ENCODE measurements at regions not wholly inside any gene's neighbourhood (a gene's known extent, or its start where the extent isn't known, plus 50 kb on each side); places are given as distances from the start of the nearest gene placed in this dataset.

- DNase-seq = no peak
Observed at GRCh38 chr15:100703032-100703578, 100.7 kb downstream of the ASB7 start.

GRCh38 chr15:100703671-100704070, 101.3 kb downstream of the ASB7 start:
- no peak for DNase-seq

GRCh38 chr15:100704281-100705055, 102.1 kb downstream of the ASB7 start:
- no peak for DNase-seq

DNA sequence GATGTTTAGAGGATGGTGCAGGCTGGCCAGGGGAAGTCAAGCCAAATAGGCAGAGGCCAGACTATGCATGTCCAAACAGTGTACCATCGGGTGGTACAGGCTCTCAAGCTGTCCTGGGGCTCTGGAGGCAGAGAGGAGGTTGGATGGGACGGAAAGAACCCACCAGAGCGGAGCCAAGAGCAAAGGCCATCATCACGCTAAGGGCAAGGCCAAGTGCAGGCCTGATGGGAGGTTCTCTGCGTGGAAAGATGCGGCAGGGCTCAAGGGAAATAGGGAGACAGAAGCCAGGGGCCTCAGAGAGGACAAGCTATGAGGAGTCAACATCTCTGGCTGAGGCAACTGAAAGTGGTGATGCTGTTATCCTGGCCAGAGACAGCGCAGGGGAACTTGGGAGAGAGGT, 102.7 kb downstream of the ASB7 start:
- no peak for DNase-seq

- DNase-seq = no peak
Observed at GRCh38 chr15:100705841-100706240, 103.5 kb downstream of the ASB7 start.

DNA sequence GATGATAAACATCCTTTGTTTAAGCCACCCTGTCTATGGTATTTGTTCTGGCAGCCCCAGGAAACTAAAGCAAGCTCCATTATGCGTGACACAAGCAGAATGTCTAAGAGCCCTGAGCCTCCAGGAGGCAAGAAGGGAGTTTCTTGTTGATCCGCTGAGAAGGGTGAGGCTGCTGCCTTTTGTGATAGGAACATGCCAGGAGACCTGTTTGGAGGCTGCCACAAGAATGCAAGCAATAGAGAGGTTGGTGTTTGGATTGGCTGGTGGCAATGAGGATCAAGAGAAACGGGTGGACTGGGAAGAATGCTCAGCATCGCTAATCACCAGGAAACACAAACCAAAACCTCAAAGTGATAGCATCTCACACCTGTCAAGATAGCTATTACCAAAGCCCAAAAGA, 104.8 kb downstream of the ASB7 start:
- no peak for DNase-seq

DNA sequence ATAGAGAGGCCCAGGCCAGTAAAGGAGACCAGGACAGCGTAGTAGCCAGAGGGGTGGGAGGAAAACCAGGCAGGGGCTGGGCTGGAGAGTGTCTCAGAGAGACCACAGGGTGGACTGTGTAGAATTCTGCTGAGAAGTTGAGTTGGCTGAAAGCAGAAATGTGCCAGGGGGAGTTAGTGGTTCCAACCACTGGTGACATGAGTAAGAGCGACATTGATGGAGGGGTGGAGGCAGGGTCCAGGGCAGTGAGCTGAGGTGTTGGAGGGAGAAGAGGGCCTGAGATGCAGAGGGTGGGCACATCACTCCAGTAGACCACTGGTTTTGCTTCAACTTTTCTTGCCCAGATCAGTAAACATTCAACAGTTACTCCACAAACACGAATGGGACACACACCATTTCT, 106.5 kb downstream of the ASB7 start:
- no peak for DNase-seq

GRCh38 chr15:100710222-100710621, 107.8 kb downstream of the ASB7 start:
- DNase-seq = no peak

GRCh38 chr15:100710744-100711515, 108.5 kb downstream of the ASB7 start:
- no peak for DNase-seq

DNA sequence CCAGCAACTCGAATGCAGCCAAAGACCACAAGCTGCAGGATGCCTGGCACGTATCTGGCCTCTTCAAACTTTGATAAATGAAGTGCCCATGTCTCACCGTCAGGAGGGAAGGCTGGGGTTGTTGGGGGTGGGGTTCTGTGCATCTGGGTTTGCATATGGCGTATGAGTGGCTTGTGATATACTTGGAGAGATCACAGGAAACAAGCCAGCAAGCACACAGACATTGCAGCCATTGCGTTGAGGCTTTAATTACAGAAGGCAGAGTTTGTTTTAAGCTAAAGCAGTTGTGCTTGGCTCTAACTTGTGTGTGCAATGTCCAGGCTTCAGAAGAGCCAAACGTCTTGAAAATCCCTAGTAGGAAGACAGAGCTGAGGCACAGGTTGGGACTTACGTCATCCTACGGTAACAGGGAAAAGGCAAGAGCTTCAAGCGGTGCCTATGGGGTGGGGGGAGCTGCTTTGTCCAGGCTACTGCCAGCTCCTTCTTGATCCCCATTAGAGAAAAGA, 109.2 kb downstream of the ASB7 start:
- DNase-seq = no peak

GRCh38 chr15:100712226-100712625, 109.8 kb downstream of the ASB7 start:
- no peak for DNase-seq

DNA sequence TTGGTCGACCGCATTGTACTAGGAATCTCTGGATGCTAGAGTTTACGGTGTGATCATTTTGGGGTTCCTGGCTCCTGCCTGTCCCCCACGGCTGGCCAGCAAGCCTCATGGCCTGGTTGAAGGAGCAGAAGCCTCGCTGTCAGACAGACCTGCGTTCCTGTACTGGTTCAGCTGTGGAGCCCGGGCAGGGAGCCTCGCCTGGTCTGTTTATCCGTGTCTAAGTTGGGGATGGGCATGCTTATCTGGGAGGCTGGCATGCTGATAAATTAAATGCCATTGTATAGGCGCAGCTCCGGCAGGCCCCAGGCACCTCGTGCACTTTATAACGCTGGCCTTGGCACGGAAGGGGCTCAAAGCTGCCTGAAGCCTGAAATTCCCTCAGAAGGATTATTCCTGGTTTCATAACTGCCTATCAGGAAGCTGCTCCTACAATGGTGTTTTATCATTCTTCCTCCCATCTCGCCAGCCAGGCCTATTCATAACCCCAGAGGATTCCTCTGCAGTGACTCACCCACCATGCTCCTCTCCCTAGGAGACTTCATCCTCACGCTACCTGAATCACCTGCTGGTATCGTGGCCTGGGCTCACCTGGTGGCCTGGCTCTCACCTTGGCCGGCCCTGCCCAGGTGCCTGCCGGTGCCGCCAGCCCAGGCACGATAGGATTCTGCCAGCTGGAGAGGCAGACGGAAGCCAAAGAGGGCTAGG, 110.9 kb downstream of the ASB7 start:
- no peak for DNase-seq

GRCh38 chr15:100714034-100714748, 111.8 kb downstream of the ASB7 start:
- no peak for DNase-seq

DNA sequence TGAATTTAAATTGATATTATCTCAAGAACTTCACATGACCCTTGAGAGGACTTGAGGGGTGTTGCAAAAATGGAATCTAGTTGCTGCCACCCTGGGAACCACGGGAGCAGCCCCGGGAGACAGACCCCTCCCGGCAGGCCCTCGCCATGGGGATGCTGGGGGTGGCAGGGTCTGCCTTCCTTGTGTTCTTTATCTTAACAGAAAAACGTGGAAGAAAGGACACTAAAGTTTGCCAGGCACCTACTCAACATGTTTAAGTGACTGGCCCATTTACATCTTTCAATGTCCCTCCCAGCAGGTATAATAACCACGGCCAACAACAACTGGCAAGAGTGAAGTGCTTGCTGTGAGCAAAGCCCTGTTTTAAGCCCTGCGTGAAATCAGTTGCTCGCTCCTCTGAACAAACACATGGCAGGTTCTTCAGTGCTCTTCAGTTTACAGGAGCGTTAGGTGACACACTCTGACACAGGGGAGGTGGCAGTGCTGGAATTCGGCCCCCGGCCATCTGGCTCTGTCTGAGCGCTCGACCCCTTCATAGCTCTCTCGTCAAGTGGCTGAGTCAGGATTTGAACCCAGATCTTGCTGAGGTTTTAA, 112.5 kb downstream of the ASB7 start:
- no peak for DNase-seq

- DNase-seq = no peak
Observed at GRCh38 chr15:100715571-100716455, 113.4 kb downstream of the ASB7 start.

GRCh38 chr15:100716456-100717085, 114.2 kb downstream of the ASB7 start:
- no peak for DNase-seq

GRCh38 chr15:100717596-100717995, 115.2 kb downstream of the ASB7 start:
- no peak for DNase-seq

DNA sequence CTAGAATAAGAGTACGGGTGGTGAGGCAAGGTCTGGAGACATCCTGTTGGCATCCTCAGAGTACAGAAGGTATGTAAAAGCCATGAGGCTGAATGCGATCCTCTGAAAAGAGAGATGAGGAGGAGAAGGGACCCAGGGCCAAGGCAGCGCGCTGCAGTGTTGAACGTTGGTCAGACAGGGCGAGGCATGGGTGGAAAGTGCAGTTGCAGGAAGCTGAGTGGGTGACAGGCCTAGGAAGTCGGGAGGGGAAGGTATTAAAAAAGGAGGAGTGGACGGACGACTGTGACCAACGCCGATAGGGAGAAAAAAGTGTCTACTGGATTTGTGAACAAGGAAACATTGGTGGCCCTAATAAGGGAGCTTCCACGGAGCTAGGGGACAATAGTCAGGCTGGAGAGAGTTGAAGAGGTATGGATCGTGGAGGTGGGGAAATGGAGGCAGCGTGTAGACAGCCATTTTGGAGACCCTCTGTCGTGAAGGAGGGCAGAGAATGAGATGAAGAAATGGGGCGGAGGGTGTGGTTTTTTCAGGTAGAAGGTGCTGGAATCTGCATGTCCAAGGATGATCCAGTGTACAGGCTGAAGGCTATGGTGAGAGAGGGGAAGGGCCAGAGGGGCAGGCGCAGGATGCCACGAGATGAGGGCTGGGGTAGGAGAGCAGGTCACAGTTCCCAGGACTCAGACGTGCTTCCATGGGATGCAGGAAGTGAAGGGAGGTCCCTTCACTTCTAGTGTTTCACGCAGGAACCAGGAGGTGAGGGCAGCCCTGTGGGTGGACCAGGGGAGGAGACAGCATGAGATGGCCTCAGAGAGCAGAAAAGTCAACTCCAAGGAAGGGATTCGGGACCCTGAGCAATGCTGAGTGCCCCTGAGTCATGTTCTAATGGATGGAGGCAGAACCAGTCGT, 115.9 kb downstream of the ASB7 start:
- DNase-seq = no peak

DNA sequence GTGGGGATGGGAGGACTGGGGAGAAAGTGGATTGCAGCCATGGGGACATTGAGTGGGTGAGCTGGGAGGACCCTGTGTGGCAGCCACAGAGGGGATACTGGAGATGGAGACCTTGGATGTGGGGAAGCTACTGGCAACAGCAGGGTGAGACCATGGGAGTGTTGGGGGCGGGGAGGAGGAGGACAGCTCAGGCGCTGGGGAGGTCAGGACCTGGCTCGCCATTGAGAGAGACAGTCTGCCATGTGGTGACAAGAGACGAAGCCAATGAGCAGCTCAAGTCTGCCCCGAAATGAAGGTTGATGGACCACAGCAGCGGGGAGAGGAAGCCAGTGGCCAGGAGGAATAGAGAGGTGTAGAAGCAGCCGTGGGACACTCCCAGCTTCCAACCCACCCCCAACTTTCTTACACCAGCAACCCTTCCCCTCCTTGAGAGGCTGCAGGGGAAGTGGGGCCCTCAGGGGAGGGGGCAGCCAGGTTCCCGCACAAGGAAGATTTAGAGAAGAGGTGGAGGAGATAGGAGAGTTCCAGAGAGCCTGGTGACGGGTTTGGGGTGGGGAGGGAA, 118.1 kb downstream of the ASB7 start:
- no peak for DNase-seq
